HPDE6-E6E7 (cell line): ENCODE measurements at regions not wholly inside any gene's neighbourhood (a gene's known extent, or its start where the extent isn't known, plus 50 kb on each side); places are given as distances from the start of the nearest gene placed in this dataset.
"Not testable (repeated sequence)": the region's sequence is repeated elsewhere in the genome, so short reads cannot be mapped to it uniquely, and the experiment has no call there.

ENCODE experiments used
- DNase-seq: peaks from one replicate; pipeline ENCODE4 v3.0.0; 2011; ENCODE audit warnings: missing footprints; ENCODE audit errors: extremely low spot score

DNA sequence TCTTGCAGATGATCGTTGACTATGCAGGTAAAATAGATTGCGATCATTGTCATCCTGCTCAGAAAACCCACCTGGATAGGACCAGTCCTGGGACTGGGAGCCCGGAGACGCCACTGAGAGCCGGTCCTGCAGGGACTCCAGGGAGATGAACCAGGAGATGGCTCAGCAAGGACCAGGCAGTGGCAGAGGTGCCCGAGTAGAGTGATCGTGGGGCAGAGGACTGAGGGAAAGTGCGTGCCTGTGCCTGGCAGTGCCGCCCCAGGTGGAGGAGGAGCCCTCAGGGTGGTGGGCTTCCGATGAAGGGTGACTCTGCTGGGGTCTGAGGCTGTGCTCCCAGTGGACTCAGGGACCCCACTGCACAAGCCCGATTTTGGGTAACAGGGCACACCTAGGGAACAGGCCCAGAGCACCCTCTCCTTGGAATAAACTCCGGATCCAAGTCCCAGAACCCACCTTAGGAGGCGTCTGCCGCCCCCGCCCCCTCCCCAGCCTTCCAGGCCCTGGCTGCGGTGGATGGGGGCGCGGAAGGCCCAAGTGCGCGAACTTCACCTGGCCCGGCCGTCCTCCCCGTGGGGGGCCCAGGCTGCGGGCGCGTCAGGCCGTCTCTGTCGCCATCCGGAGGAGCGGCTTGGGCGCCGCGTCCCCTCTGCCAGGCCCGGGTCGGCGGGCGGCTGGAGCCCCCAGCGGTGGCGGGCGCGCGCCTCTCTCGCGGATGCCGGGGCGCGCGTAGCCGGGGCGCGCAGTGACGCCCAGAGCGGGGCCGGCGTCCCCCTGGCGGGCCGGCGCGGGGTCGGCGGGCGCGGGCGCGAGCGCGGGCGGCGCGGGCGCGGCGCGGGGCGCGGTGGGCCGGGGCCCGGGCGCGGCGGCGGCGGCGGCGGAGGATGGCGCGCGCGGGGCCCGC is 1338.8 kb downstream of the BRD1 start:
- DNase-seq = no peak

DNA sequence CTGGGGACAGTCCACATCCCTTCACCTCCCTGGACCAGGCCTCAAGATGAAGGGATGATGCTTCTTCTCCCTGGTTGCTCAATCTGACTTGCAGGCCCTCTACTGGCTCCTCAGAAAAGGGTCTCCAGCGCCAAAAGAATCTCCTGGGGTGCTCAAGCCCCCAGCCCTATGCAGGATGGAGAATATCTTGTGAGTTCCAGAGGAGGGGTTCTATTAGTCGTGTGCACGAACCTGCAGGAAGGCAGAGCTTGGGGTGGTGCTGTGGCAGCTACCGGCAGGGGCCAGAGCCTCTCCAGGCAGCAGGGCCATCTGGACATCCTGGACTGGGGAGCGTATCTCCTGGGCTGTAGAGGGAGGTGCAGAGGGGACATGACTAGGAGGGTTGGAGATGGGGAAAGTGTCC is 1339.5 kb downstream of the BRD1 start:
- no peak for DNase-seq

DNA sequence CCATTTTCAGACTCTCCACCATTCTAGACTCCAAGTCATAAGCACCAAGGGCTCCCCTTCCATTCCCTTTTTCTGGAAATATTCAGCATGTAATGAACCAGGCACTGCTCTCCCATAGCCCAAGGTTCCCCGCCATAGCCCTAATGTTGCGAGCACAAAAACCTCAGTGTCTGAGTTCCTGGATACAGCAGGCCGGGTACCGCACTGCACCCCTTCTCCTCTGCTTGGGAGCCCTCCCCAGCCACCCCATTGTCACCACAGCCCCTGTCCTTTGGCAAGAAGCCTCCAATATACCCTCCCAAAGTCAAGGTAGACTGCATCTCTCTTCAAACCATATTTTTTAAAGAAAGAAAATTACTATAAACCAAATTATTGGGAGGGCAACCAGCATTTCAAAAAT is 1341.1 kb downstream of the BRD1 start:
- no peak for DNase-seq

DNA sequence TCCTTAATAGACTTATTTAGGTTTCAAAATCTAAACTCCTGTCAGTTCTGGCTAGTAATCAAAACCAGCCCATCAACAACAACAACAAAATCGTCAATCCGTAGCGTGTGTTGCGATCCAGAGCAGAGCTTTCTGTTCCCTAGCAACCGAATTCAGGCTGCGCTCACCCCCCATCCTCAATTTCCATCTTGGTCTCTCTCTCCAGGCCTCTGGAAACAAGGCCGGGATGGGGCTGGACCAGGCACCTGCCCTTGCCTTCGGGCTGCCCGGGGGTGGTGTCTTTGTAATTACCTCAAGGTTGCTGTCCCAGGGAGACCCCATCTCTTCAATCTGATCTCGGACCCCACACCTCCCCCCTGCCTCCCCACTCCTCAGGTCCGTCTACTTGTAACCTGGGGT is 1341.5 kb downstream of the BRD1 start:
- DNase-seq = no peak

DNA sequence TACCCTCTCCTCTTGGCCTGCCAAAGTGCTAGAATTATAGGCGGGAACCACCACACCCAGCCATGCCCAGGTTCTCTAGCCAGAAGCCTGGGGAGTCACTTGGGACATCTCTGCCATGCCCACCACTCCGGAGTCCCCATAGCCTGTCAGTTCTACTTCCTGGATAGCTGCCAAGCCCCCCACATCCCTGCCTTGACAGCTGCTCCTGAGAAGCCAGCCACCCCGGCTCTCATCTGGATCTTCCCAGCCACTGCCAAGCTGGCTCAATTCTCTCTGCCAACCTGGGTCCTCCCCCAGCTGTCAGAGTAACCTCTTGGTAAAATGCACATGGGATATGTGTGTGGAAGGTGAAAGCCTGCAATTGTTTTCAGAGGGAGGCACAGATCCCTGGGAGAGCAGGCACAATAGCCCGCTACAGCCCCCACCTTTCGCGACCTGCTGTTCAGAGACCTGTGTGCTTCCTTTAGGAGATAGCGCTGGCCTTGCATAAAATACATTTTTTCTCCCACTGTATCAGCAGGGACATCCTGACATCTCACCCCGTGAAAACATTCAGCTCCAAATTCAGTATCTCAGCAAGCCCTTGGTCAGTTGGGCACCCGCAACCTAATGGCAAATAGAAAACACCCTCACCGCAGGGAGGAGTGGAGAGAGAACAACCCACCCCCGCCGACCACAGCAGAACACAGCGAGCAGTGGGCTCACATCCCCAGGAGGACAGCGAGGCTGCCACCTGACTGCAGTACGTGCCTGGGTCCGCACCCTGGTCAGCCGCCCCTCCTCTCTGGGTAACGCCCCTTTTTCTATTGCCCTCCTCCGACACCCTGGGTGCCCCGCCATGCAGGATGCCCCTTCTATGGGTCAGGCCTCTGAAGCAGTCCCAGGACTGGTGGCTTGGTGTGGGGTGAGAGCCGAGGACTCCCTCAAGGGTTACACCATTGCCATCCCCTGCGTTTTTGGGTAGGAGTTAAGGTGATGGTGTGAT is 1342.2 kb downstream of the BRD1 start:
- DNase-seq = no peak

DNA sequence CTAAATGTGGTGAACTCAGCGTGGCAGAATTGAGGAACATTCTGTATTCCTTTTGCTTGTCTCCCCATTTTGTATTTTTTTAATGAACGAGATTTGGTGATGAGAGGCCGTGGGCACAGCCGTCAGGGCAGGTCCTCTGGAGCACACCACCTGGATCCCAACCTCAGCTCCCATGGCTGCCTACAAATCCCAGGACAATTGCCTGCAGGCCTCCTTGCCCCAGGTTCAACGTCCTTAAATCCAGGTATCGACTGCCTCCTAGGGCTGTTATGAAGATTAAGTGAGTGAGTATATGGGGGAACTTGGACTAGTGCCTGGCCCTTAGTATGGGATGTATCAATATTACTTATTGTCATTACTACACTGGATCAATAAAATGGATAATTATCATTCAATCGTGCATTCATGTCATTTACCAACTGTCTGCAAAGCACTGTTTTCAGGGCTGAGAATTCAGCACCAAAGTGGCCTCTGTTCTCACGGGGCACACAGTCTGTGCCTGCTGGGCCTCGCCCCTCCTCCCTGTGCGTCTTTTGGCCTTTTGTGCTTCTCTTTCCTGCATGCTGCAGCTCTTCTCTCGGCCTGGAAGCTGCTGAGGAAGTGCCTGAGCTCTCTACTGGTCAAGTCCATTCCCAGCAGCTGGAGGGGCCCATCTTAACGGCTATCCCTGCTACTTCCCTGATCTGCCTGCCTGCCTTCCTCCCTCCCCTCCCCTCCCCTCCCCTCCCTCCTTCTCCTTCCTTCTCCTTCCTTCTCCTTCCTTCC is 1343.7 kb downstream of the BRD1 start:
- no peak for DNase-seq

DNA sequence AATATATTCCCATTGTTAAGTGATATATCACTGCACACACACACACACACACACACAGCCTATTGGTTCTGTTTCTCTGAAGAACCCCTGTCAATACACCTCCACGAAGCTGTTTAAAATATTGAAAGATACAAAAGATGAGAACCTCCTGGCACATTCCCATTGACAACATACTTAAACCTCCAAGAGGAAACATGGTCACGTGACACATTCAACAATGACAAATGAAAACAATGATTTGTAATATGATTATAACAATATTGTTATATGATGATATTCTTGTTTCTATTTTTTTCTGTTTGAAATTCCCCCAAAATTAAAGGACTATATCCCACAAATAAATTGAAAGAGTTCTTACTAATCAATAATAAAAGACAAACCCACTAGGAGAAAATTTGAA is 1344.9 kb downstream of the BRD1 start:
- no peak for DNase-seq

DNA sequence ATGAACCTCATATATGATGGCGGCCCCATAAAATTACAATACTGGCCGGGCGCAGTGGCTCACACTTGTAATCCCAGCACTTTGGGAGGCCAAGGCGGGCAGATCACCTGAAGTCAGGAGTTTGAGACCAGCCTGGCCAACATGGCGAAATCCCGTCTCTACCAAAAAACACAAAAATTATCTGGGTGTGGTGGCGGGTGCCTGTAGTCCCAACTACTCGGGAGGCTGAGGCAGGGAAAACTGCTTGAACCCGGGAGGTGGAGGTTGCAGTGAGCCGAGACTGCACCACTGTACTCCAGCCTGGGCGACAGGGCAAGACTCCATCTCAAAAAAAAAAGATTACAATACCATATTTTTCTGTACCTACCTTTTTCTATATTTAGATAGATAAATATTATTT is 1345.5 kb downstream of the BRD1 start:
- DNase-seq = not testable (repeated sequence)

DNA sequence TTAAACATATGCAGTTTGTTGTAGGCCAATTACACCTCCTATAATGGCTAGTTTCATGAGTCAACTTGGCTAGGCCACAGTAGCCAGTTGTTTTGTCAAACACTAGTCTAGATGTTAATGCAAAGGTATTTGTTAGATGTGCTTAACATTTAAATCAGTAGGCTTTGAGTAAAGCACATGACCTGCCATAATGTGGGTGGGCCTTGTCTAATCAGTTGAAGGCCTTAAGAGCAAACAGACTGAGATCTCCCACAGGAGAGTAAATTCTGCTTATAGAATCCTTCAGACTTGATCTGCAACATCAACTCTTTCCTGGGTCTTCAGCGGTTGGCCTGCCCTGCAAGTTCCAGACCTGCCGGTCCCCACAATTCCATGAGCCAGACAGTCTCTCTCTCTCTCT is 1345.9 kb downstream of the BRD1 start:
- no peak for DNase-seq

DNA sequence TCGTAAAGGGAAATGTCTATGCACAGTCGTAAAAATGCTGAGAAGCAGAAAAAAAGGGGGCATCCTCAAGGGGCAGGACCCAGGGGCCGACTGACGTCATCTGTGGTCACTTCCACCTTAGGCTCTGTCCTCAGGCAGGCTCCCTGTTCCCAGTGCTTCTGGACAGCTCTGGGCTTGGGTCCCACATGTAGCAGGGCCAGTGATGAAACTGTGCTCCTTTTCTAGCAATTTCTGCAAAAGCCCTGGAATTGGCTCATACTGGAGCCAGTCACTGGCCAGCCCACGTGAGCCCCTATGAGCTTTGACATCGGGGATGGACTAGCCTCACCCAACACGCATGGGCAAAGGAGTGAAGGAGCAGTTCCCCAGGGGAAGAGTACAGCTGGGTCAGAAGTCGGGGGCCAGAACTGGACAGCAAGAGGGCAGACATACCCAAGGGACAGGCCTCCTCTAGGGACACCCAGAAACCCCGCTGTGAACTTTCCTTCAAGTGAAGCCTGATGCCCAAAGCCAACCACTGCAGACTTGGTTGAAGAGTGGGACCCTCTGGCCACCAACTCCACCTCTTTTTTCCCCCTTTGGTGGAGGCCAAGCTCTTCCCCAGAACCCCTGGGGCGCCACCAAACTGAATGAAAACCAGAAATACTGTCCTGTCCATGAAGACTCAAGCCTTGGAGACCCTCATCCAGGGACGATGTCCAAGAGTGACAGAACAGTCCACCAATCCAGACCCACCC is 1349.0 kb downstream of the BRD1 start:
- DNase-seq = no peak

DNA sequence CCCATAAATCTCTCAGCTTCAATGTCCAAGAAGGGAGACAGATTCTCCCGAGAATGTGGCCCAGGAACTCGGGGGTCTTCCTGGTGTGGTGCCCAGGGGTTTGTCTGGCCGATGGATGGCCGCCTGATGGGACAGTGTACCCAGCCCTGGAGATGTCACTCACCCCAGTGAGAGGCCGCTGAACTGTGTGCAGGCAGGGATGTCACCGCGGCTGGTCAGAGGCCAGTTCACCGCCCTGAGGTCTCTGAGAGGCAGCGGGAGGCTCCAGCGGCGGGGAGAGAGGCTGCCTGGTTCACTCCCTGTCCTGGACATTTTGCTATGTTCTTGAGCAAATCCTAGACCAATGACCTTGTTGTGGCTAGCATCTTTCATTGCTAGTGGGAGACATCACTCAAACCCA is 1349.5 kb downstream of the BRD1 start:
- no peak for DNase-seq

DNA sequence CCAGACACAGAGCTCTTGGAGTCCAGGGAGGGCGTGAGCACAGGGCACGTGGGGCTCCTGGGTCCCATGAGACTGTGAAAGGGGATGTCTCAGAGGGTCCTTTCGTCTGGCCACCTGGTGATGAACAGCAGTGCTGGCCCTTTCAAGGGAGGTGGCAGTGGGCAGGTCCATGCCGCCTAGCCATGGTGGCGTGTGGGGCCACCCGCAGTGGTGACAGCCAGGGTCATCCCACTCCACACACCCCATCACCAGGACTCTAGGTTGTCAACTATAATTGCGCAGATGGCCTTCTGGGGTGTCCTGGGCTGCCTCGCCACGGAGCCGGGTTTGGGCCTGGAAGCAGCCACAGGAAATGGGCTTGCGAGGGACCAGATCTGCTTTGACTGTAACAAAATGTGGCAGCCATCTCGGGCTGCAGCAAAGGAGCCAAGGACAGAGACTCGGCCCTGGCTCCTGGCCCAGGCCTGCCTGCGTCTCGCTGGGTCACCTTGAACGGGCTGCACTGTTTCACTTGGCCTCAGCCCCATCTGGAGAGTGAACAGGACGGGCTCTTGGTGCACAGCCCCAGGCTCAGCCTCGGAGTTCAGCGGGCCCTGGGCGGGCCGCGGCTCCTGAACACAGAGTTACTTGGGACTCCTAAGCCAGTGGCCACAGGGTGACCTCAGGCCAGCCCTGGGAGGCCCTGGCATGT is 1350.5 kb downstream of the BRD1 start:
- no peak for DNase-seq

DNA sequence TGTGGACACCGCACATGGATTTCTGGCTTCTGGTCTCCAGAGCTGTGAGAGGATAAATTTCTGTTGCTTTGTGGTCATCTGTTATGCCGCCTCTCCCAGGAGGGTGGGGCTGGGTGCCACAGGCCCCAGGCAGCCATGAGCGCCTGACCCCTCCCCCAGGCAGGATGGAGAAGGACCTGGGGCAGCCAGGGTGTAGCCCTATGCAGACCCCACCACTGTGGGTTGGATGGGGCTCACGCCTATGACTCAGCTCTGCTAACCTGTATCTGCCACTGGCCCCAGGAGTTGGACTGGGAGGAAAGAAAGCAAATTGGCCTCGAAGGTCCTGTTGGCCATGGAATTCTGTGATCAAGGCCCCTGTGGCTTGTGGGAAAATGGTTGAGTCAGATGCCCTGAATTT is 1351.1 kb downstream of the BRD1 start:
- DNase-seq = no peak

DNA sequence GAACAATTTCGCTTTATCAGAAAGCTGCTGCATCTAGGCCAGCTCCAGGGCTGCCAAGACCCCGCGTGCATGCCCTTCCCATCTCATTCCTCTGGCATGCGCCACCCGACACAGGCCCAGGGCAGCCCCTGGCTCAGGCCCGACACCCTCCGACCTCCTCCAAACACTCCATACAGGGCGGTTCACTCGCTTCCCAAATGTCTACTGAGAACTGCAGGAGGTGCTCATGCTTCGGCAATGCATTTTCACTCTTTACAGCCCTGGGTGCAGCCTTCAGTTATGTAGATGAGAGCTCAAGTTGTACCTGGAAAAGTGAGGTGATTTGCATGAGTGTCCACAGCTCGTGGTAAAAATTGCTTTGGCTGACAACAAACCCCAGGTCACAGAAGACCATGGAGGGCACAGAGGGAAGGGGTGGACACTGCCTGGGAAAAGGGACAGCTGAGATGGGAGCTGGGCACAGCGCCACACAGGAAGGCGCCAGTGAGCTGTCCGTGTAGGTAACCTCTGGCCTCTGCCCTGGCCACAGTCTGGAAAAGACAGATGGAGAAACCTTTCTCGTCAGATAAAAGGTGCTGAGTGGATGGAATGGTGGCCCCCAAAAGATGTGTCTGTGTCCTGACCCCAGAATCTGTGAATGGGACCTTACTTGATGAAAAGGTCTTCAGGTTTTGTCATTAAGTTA is 1351.9 kb downstream of the BRD1 start:
- DNase-seq = no peak

DNA sequence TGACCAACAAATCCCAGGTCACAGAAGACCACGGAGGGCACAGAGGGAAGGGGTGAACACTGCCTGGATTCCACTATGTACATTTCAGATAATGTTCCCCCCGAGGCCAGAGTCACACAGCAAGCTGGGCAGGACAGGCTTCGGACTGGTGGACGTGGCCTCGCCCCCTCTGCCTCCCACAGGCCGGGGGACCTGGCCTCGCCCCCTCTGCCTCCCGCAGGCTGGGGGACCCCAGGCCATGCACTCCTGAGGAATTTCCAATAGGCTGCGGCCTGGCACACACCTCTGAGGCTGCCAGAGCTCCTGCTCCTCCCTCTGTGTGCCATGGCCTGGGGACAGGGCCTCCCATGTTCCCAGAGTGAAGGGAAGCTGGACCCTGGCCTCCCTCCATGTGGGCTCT is 1352.8 kb downstream of the BRD1 start:
- no peak for DNase-seq

DNA sequence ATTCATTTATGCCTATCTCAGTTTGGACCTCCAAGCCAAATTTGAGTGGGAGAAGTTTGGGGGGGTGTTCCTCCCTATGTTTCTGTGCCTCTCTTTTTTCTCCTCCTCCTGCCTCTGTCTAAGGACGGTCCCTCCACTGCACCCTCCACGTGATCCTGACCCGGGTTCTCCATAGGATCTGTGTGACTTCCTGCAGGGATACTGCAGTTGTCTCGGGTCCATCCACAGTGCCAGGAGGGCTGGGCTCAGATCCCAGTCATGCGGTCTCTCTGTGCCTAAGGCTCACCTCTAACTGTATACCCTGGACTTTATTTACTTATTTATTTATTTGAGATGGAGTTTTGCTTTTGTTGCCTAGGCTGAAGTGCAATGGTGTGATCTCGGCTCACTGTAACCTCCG is 1354.5 kb downstream of the BRD1 start:
- no peak for DNase-seq

DNA sequence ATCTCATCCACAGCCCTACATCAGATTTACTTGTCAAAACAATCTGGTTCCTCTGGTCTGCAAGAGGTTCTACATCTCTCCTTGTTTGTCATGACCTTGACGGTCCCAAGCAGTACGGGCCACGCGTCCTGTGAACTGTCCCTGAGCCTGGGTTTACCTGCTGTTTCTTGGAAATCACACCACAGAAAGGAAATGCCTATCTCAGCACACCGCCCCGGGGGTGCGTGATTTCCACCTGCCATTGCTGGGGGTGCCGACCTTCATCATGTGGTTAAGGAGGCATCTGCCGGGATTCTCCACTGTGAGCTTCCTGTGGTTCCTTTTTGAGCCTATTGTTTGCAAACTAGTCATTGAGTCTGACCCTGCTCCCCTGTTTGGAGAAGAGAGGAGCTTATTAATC is 1363.4 kb downstream of the BRD1 start:
- no peak for DNase-seq

DNA sequence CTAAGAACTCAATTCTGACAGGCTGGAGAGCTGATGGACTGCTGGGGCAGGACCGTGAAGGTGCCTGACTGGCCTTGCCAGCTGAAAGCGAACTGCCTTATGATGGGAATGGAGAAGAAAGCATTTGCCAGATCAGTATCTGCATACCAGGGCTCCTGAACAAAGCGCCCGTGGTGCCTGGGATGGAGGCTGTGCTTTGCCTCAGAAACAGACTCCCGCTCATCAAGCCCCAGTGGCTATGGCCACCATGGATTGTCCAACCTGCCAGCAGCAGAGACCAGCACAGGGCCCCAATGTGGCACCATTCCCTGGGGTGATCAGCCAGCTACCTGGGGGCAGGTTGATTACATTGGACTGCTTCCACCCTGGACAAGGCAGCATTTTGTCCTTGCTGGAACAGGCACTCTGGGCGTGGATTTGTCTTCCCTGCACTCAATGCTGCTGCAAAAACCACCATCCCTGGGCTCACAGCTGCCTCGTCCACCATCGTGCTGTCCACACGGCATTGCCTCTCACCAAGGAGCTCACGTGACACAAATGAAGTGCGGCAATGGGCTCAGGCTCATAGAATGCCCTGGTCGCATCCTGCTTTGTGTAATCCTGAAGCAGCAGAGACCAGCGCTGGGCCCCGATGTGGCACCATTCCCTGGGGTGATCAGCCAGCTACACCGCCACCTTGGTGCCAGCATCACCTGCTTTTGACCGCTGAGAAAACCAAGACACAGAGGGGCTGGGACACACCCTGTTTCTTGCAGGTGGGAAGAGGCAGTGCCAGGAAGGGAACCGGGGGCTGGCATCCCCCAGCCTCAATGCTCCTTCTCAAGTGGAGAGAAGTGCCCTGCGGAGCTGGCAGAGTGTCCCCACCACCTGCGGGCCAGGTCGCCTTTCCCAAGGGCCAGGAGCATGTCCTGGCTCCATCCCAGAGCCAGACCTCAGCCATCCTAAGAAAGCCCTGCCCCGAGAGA is 1367.5 kb downstream of the BRD1 start:
- no peak for DNase-seq

DNA sequence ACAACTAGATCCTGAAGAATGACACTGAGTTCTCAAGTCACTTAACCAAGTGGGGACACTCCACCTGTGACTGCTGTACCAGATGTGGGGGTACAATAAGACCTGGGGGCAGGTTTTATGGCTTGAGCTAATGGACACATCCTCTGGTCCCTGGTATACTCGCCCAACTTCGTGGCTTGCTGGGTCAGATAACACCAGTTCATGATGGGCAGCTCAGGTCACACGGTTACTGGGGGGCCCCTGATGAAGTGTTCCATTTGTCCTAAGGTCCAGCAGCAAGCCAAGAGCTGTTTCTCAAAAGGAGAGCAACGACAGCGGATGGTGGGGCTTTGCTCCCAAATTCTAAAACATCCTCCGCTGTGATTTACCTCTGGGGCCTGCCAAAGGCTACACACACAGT is 1368.4 kb downstream of the BRD1 start:
- DNase-seq = no peak
